ENCODE measurements at regions not wholly inside any gene's neighbourhood (a gene's known extent, or its start where the extent isn't known, plus 50 kb on each side); places are given as distances from the start of the nearest gene placed in this dataset.

DNA sequence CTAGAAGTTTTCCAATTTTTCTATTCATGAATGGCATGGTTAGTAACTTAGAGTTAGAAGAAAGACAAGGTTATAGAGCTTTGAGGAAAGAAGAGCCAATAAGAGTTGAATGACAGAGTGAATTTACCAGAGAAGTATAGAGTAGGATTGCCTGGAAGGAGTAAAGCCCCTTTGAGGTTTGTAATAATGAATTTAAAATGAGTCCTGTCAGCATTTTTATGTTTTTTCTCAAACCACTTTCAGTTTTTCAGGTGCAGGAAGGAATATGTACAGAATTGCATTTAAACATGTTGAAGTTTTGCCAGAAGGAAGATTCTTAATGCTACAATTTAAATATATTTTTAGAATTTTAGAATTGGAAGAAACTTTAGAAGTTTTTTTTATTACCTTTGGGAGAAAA, 408.3 kb downstream of the DSC3 start:
- TF ChIP-seq, protein P1, sequence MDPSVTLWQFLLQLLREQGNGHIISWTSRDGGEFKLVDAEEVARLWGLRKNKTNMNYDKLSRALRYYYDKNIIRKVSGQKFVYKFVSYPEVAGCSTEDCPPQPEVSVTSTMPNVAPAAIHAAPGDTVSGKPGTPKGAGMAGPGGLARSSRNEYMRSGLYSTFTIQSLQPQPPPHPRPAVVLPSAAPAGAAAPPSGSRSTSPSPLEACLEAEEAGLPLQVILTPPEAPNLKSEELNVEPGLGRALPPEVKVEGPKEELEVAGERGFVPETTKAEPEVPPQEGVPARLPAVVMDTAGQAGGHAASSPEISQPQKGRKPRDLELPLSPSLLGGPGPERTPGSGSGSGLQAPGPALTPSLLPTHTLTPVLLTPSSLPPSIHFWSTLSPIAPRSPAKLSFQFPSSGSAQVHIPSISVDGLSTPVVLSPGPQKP (IDR thresholded peaks at IDR 0.05; ENCODE audit: low read depth, low read length) = no peak
- TF ChIP-seq, protein P2, sequence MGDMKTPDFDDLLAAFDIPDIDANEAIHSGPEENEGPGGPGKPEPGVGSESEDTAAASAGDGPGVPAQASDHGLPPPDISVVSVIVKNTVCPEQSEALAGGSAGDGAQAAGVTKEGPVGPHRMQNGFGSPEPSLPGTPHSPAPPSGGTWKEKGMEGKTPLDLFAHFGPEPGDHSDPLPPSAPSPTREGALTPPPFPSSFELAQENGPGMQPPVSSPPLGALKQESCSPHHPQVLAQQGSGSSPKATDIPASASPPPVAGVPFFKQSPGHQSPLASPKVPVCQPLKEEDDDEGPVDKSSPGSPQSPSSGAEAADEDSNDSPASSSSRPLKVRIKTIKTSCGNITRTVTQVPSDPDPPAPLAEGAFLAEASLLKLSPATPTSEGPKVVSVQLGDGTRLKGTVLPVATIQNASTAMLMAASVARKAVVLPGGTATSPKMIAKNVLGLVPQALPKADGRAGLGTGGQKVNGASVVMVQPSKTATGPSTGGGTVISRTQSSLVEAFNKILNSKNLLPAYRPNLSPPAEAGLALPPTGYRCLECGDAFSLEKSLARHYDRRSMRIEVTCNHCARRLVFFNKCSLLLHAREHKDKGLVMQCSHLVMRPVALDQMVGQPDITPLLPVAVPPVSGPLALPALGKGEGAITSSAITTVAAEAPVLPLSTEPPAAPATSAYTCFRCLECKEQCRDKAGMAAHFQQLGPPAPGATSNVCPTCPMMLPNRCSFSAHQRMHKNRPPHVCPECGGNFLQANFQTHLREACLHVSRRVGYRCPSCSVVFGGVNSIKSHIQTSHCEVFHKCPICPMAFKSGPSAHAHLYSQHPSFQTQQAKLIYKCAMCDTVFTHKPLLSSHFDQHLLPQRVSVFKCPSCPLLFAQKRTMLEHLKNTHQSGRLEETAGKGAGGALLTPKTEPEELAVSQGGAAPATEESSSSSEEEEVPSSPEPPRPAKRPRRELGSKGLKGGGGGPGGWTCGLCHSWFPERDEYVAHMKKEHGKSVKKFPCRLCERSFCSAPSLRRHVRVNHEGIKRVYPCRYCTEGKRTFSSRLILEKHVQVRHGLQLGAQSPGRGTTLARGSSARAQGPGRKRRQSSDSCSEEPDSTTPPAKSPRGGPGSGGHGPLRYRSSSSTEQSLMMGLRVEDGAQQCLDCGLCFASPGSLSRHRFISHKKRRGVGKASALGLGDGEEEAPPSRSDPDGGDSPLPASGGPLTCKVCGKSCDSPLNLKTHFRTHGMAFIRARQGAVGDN (IDR thresholded peaks at IDR 0.05) = no peak
- no peak for TF ChIP-seq CHD2 (IDR thresholded peaks at IDR 0.05; ENCODE audit: borderline replicate concordance, low read depth, low read length)
- no peak for TF ChIP-seq ZZZ3 (IDR thresholded peaks at IDR 0.05; ENCODE audit: control insufficient read depth, insufficient read length, low read depth)
- no peak for TF ChIP-seq SREBF2 (IDR thresholded peaks at IDR 0.05; ENCODE audit: low read length)
- TF ChIP-seq, protein P3, sequence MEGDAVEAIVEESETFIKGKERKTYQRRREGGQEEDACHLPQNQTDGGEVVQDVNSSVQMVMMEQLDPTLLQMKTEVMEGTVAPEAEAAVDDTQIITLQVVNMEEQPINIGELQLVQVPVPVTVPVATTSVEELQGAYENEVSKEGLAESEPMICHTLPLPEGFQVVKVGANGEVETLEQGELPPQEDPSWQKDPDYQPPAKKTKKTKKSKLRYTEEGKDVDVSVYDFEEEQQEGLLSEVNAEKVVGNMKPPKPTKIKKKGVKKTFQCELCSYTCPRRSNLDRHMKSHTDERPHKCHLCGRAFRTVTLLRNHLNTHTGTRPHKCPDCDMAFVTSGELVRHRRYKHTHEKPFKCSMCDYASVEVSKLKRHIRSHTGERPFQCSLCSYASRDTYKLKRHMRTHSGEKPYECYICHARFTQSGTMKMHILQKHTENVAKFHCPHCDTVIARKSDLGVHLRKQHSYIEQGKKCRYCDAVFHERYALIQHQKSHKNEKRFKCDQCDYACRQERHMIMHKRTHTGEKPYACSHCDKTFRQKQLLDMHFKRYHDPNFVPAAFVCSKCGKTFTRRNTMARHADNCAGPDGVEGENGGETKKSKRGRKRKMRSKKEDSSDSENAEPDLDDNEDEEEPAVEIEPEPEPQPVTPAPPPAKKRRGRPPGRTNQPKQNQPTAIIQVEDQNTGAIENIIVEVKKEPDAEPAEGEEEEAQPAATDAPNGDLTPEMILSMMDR (IDR thresholded peaks at IDR 0.05 in 2 of 3, conservative IDR thresholded peaks at IDR 0.05 in 1 of 3; ENCODE audit: control insufficient read depth in 2 of 3, extremely low read depth in 1 of 3, insufficient read depth in 1 of 3, low read depth in 3 of 3, low read length in 3 of 3) = no peak
- no peak for TF ChIP-seq BCL11A (IDR thresholded peaks at IDR 0.05; ENCODE audit: low read depth, low read length)
- no peak for TF ChIP-seq NFYB (IDR thresholded peaks at IDR 0.05; ENCODE audit: insufficient read depth, low read depth, low read length)
- no peak for TF ChIP-seq NRF1 (conservative IDR thresholded peaks at IDR 0.05; ENCODE audit: low read depth, low read length)
- TF ChIP-seq SMC3 (IDR thresholded peaks at IDR 0.05; ENCODE audit: borderline replicate concordance, low read length) = no peak
- no peak for TF ChIP-seq EZH2 (IDR thresholded peaks at IDR 0.05; ENCODE audit: borderline replicate concordance, control insufficient read depth, low read depth, low read length)
